ENCODE measurements at regions not wholly inside any gene's neighbourhood (a gene's known extent, or its start where the extent isn't known, plus 50 kb on each side); places are given as distances from the start of the nearest gene placed in this dataset.

DNA sequence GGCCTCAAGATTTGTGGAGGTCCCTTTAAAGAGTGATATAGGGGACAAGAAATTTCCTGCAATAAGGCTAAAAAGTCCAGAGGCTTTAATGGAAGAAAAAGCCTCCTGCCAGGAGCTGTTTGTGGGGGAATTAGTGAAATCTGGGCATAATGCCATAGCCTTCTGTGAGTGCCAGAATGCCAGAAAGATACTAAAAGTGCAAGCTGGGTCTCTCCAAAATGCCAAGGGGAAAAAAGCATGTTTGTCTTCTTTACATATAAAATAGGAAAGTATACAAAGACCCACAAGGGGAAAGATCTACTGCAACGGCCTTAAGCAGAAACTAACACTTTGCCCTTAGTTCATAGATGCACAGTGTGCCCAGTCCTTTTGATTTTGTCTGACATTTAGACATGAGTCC is 647.7 kb upstream of the ZNF804A start:
- TF ChIP-seq, protein P1, sequence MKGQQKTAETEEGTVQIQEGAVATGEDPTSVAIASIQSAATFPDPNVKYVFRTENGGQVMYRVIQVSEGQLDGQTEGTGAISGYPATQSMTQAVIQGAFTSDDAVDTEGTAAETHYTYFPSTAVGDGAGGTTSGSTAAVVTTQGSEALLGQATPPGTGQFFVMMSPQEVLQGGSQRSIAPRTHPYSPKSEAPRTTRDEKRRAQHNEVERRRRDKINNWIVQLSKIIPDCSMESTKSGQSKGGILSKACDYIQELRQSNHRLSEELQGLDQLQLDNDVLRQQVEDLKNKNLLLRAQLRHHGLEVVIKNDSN (IDR thresholded peaks at IDR 0.05) = no peak
- TF ChIP-seq CEBPB (IDR thresholded peaks at IDR 0.05) = no peak
- TF ChIP-seq YY1 (IDR thresholded peaks at IDR 0.05; ENCODE audit: low read depth) = no peak
- TF ChIP-seq NFIC (IDR thresholded peaks at IDR 0.05) = no peak
- no peak for TF ChIP-seq FOXM1 (IDR thresholded peaks at IDR 0.05; ENCODE audit: borderline replicate concordance, low read depth)
- TF ChIP-seq, protein P2, sequence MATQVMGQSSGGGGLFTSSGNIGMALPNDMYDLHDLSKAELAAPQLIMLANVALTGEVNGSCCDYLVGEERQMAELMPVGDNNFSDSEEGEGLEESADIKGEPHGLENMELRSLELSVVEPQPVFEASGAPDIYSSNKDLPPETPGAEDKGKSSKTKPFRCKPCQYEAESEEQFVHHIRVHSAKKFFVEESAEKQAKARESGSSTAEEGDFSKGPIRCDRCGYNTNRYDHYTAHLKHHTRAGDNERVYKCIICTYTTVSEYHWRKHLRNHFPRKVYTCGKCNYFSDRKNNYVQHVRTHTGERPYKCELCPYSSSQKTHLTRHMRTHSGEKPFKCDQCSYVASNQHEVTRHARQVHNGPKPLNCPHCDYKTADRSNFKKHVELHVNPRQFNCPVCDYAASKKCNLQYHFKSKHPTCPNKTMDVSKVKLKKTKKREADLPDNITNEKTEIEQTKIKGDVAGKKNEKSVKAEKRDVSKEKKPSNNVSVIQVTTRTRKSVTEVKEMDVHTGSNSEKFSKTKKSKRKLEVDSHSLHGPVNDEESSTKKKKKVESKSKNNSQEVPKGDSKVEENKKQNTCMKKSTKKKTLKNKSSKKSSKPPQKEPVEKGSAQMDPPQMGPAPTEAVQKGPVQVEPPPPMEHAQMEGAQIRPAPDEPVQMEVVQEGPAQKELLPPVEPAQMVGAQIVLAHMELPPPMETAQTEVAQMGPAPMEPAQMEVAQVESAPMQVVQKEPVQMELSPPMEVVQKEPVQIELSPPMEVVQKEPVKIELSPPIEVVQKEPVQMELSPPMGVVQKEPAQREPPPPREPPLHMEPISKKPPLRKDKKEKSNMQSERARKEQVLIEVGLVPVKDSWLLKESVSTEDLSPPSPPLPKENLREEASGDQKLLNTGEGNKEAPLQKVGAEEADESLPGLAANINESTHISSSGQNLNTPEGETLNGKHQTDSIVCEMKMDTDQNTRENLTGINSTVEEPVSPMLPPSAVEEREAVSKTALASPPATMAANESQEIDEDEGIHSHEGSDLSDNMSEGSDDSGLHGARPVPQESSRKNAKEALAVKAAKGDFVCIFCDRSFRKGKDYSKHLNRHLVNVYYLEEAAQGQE (IDR thresholded peaks at IDR 0.05; ENCODE audit: low read depth) = no peak
- no peak for TF ChIP-seq ZBTB7A (IDR thresholded peaks at IDR 0.05; ENCODE audit: low read depth)
- no peak for TF ChIP-seq EGR1 (IDR thresholded peaks at IDR 0.05)
- no peak for TF ChIP-seq EP300 (IDR thresholded peaks at IDR 0.05; ENCODE audit: borderline replicate concordance)
- no peak for TF ChIP-seq CREB1 (IDR thresholded peaks at IDR 0.05; ENCODE audit: low read depth)
- TF ChIP-seq TCF12 (IDR thresholded peaks at IDR 0.05; ENCODE audit: low read depth) = no peak
- TF ChIP-seq RAD21 (IDR thresholded peaks at IDR 0.05; ENCODE audit: low read depth) = no peak
- no peak for TF ChIP-seq MAX (IDR thresholded peaks at IDR 0.05)

DNA sequence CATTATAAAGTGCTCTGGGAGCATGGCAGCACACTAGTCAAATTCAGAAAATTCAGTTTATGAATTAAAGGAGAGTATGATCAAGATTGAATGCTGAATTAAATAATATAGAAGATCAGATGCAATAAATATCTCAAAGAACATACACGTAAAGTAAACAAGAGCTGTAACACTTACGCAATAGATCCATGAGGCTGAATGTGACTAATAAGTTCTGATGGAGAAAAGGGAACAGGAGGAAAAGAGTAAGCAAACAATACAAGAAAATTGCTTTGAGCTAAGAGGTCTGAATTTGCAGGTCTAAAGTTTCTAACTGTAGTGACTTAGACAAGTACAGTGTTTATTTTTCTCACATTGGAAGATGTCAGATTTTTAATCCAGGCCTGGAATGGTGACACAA is 646.7 kb upstream of the ZNF804A start:
- TF ChIP-seq CEBPB (IDR thresholded peaks at IDR 0.05) (peak; percentile 62; the same call in 1 of the 2 replicates), RAD21 (IDR thresholded peaks at IDR 0.05; ENCODE audit: low read depth) (no peak)

GRCh38 chr2:183952741-183953140 is 645.6 kb upstream of the ZNF804A start:
- no peak for TF ChIP-seq FOXM1 (IDR thresholded peaks at IDR 0.05; ENCODE audit: borderline replicate concordance, low read depth)
- TF ChIP-seq ZBTB7A (IDR thresholded peaks at IDR 0.05; ENCODE audit: low read depth) = no peak
- TF ChIP-seq, protein P2 (IDR thresholded peaks at IDR 0.05; ENCODE audit: low read depth) = no peak
- TF ChIP-seq RAD21 (IDR thresholded peaks at IDR 0.05; ENCODE audit: low read depth) = no peak
- TF ChIP-seq TCF12 (IDR thresholded peaks at IDR 0.05; ENCODE audit: low read depth) = no peak
- TF ChIP-seq TAF1 (IDR thresholded peaks at IDR 0.05; ENCODE audit: low read depth) = no peak
- TF ChIP-seq YY1 (IDR thresholded peaks at IDR 0.05; ENCODE audit: low read depth) = no peak
- no peak for TF ChIP-seq MAX (IDR thresholded peaks at IDR 0.05)
- TF ChIP-seq NFIC (IDR thresholded peaks at IDR 0.05) = no peak
- no peak for TF ChIP-seq EGR1 (IDR thresholded peaks at IDR 0.05)
- TF ChIP-seq EP300 (IDR thresholded peaks at IDR 0.05; ENCODE audit: borderline replicate concordance) = no peak
- TF ChIP-seq, protein P1 (IDR thresholded peaks at IDR 0.05) = no peak
- no peak for TF ChIP-seq CREB1 (IDR thresholded peaks at IDR 0.05; ENCODE audit: low read depth)
- no peak for TF ChIP-seq TEAD4 (IDR thresholded peaks at IDR 0.05)
- TF ChIP-seq CEBPB (IDR thresholded peaks at IDR 0.05) = no peak

- TF ChIP-seq MAX (IDR thresholded peaks at IDR 0.05) = no peak
- TF ChIP-seq EP300 (IDR thresholded peaks at IDR 0.05; ENCODE audit: borderline replicate concordance) = no peak
- TF ChIP-seq YY1 (IDR thresholded peaks at IDR 0.05; ENCODE audit: low read depth) = no peak
- TF ChIP-seq CEBPB (IDR thresholded peaks at IDR 0.05) = no peak
- no peak for TF ChIP-seq TCF12 (IDR thresholded peaks at IDR 0.05; ENCODE audit: low read depth)
- TF ChIP-seq, protein P1 (IDR thresholded peaks at IDR 0.05) = no peak
- TF ChIP-seq FOXM1 (IDR thresholded peaks at IDR 0.05; ENCODE audit: borderline replicate concordance, low read depth) = no peak
Observed at GRCh38 chr2:183963609-183964008, 634.7 kb upstream of the ZNF804A start.

GRCh38 chr2:183964565-183964964 is 633.8 kb upstream of the ZNF804A start:
- TF ChIP-seq TEAD4 (IDR thresholded peaks at IDR 0.05) (no peak), EGR1 (IDR thresholded peaks at IDR 0.05) (no peak), ZBTB7A (IDR thresholded peaks at IDR 0.05; ENCODE audit: low read depth) (no peak), CREB1 (IDR thresholded peaks at IDR 0.05; ENCODE audit: low read depth) (no peak)
- TF ChIP-seq, protein P2 (IDR thresholded peaks at IDR 0.05; ENCODE audit: low read depth) = no peak
